ENCODE measurements at regions not wholly inside any gene's neighbourhood (a gene's known extent, or its start where the extent isn't known, plus 50 kb on each side); places are given as distances from the start of the nearest gene placed in this dataset.

DNA sequence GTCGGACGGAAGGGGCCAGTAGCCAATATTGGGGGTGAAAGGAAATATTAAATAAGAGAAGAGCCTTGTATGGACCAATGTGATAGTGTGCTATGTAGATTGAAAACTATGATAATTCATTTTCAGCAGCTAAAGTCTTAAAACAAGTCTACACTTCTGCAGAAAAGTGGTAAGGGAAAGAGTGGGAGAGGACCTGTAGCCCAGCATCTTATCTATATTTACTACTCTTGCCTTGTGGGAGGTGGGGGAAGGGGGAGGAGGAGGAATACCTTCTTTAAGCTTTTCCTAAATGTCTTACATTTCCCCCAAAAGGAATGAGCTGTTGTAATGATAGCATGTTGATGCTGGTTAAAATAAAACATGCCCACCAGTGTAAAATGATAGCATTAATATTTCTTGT, 220.0 kb upstream of the SPRY1 start:
- TF ChIP-seq CTCF (IDR thresholded peaks at IDR 0.05) (no peak), POLR2AphosphoS5 (IDR thresholded peaks at IDR 0.05) (no peak)
